Suprapubic skin (tissue), 4 donors: ENCODE measurements at regions not wholly inside any gene's neighbourhood (a gene's known extent, or its start where the extent isn't known, plus 50 kb on each side); places are given as distances from the start of the nearest gene placed in this dataset.
A peak's percentile ranks its signal among the peaks of the same experiment; 100 is the strongest.

Source experiments
- DNase-seq, 2 donors: peaks; one replicate each; pipeline ENCODE4 v3.0.0-alpha.2; 2019; ENCODE audit warnings: low spot score in 2 of 2
- H3K27ac ChIP-seq: fragments of 200-600 bp; sonication (generic); one replicate; pipeline ENCODE4 v1.5.1; 2019
- H3K27me3 ChIP-seq: fragments of 200-600 bp; sonication (generic); one replicate; pipeline ENCODE4 v1.5.1; 2019
- H3K36me3 ChIP-seq: fragments of 200-600 bp; sonication (generic); one replicate; pipeline ENCODE4 v1.5.1; 2019
- H3K4me1 ChIP-seq: fragments of 200-600 bp; sonication (generic); one replicate; pipeline ENCODE4 v1.5.1; 2019
- H3K4me3 ChIP-seq: fragments of 200-600 bp; sonication (generic); one replicate; pipeline ENCODE4 v1.5.1; 2019; ENCODE audit warnings: mild to moderate bottlenecking
- H3K9me3 ChIP-seq: fragments of 200-600 bp; sonication (generic); one replicate; pipeline ENCODE4 v1.5.1; 2019
- EP300 ChIP-seq: sonication (generic); formaldehyde crosslinking; IDR thresholded peaks from one replicate; pipeline ENCODE4 v1.6.1; 2017; ENCODE audit warnings: antibody characterized with exemption
- POLR2A ChIP-seq, 2 donors: fragments of 450-650 bp; IDR thresholded peaks; one replicate each; pipeline ENCODE4 v1.6.1; 2017; ENCODE audit warnings: antibody characterized with exemption in 2 of 2, mild to moderate bottlenecking in 2 of 2, moderate library complexity in 2 of 2
- POLR2AphosphoS5 ChIP-seq, 3 donors: sonication (generic); formaldehyde crosslinking; IDR thresholded peaks; one replicate each; pipeline ENCODE4 v1.6.1; 2017; ENCODE audit warnings: antibody characterized with exemption in 3 of 3
- WGBS: methylation state at CpG from one replicate; pipeline ENCODE4 v1.1.5; 2018; 5-methylcytosine and 5-hydroxymethylcytosine counted together
- TF ChIP-seq, protein P1 (sequence below), 2 donors: fragments of 200-600 bp in 1 of 2; fragments of 450-650 bp in 1 of 2; sonication (generic) in 1 of 2; IDR thresholded peaks; one replicate each; pipeline ENCODE4 v1.5.1; 2016 to 2019; ENCODE audit warnings: antibody characterized with exemption in 2 of 2, mild to moderate bottlenecking in 1 of 2, moderate library complexity in 1 of 2

DNA sequence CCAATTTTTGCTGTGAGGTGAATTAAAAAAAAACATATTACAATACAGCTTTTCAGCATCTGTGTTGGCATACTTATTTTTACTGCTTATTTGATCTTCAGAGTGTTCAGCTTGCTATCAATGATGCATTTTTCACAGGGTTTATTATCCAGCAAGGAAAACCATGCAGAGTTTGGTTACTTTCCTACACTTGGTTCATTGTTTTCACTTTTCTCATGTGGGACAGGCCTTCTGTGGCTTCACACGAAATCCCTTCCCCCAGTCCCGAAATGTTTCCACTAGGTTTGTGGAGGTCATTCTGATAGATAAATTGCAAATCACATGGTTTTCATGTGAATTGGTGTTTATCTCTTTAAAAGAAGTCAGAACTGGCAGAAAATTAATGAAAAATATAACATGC, 205.8 kb downstream of the SPCS3 start:
- no peak overlapping the region for H3K27ac ChIP-seq
- H3K4me1 ChIP-seq: no peaks in the 10 kb centered on the region
- no peaks in the 10 kb centered on the region for H3K9me3 ChIP-seq
- DNase-seq: no peak
- 71% methylated on average over 2 of the region's 2 CpGs for WGBS
- H3K36me3 ChIP-seq: no peaks in the 10 kb centered on the region
- no peak overlapping the region for H3K4me3 ChIP-seq
- TF ChIP-seq POLR2AphosphoS5 (IDR thresholded peaks at IDR 0.05) (no peak), POLR2A (IDR thresholded peaks at IDR 0.05) (no peak), EP300 (no peak)
- TF ChIP-seq, protein P1, sequence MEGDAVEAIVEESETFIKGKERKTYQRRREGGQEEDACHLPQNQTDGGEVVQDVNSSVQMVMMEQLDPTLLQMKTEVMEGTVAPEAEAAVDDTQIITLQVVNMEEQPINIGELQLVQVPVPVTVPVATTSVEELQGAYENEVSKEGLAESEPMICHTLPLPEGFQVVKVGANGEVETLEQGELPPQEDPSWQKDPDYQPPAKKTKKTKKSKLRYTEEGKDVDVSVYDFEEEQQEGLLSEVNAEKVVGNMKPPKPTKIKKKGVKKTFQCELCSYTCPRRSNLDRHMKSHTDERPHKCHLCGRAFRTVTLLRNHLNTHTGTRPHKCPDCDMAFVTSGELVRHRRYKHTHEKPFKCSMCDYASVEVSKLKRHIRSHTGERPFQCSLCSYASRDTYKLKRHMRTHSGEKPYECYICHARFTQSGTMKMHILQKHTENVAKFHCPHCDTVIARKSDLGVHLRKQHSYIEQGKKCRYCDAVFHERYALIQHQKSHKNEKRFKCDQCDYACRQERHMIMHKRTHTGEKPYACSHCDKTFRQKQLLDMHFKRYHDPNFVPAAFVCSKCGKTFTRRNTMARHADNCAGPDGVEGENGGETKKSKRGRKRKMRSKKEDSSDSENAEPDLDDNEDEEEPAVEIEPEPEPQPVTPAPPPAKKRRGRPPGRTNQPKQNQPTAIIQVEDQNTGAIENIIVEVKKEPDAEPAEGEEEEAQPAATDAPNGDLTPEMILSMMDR (IDR thresholded peaks at IDR 0.05): no peak
- no peaks in the 10 kb centered on the region for H3K27me3 ChIP-seq

DNA sequence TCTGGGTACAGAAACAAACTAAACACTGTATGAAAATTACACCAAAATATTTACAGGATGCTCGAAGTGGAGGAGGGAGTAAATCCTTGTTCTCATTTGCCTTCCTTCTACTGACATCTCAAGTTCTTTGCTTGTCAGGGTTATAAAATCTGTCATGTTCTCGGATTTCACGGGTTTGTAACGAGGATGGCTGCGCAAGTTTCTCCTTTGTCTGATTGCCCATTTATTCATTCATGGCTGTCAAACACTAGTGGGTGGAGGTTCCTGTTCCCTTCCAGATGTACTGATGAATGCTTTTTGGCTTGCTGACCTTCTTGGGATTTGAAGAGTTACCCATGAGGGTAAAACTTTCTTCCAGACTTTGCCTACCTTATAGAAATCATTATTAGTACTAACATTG, 206.9 kb downstream of the SPCS3 start:
- Histone ChIP-seq H3K36me3 (no peaks in the 10 kb centered on the region), H3K27ac (no peak overlapping the region), H3K27me3 (no peaks in the 10 kb centered on the region), H3K4me1 (no peaks in the 10 kb centered on the region), H3K9me3 (no peaks in the 10 kb centered on the region), H3K4me3 (no peak overlapping the region)
- no peak for TF ChIP-seq POLR2AphosphoS5 (IDR thresholded peaks at IDR 0.05)
- TF ChIP-seq POLR2A (IDR thresholded peaks at IDR 0.05): no peak
- TF ChIP-seq, protein P1 (IDR thresholded peaks at IDR 0.05): no peak
- no peak for TF ChIP-seq EP300
- no peak for DNase-seq
- WGBS: 12% methylated on average over 5 of the region's 5 CpGs

DNA sequence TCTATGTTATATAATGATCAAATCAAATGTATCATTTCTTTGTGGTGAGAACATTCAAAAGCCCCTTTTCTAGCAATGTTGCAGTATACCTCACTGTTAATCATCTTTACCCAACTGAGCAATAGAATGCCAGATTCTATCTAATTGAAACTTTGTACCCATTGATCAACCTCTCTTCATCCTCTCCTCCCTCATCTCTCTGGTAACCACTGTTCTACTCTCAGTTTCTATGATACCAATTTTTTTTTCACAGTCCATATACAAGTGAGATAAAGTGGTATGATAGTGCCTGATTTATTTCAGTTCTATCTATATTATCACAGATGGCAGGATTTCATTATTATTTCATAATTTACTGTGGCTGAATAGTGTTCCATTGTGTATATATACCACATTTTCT, 209.8 kb downstream of the SPCS3 start:
- Histone ChIP-seq H3K4me3 (no peak overlapping the region), H3K4me1 (no peaks in the 10 kb centered on the region), H3K36me3 (no peaks in the 10 kb centered on the region), H3K9me3 (no peaks in the 10 kb centered on the region), H3K27me3 (no peaks in the 10 kb centered on the region), H3K27ac (no peak overlapping the region)
- no peak for DNase-seq
- TF ChIP-seq POLR2AphosphoS5 (IDR thresholded peaks at IDR 0.05) (no peak), POLR2A (IDR thresholded peaks at IDR 0.05) (no peak), EP300 (no peak)
- TF ChIP-seq, protein P1 (IDR thresholded peaks at IDR 0.05): no peak

DNA sequence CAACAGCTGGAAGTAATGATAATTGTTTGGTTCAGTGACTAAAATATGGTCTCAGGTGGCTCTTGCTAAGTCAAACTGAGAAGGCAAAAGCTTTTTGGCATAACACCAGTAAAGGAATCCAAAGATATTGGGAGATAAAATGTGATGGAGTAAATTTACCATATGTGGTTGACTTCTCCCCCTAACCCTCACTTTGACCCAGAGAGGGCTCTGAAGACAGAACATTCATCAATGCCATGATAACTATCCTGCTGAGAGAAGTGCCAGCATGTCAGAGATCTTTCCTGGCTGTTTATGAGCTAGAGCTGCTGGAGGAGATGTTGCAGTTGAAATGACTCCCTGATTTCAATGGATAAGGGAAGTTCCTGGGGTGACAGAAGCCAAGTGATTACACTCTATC, 213.4 kb downstream of the SPCS3 start:
- DNase-seq: no peak
- no peaks in the 10 kb centered on the region for H3K4me1 ChIP-seq
- no peak overlapping the region for H3K4me3 ChIP-seq
- H3K9me3 ChIP-seq: no peaks in the 10 kb centered on the region
- no peaks in the 10 kb centered on the region for H3K36me3 ChIP-seq
- H3K27ac ChIP-seq: no peak overlapping the region
- TF ChIP-seq EP300 (no peak), POLR2AphosphoS5 (IDR thresholded peaks at IDR 0.05) (no peak), POLR2A (IDR thresholded peaks at IDR 0.05) (no peak)
- TF ChIP-seq, protein P1 (IDR thresholded peaks at IDR 0.05): no peak
- no peaks in the 10 kb centered on the region for H3K27me3 ChIP-seq

DNA sequence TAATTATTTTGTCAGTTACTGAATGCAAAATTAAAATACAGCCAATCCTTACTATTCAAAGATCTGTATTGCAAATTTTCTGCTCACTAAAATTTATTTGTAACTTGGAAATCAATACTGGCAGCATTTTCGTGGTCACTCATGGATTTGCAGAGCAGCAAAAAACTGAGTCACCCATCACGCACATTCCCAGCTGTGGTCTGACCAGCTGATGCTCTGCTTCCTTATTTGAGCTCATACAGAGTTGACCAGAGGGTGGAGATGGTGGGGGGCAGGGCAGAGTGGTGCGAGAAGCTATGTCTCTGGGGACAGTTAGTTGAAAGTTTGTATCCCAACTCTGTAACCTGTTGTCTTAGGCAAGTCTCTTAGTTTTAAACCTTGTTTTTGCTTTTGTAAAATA, 214.8 kb downstream of the SPCS3 start:
- DNase-seq: no peak
- no peaks in the 10 kb centered on the region for H3K9me3 ChIP-seq
- no peaks in the 10 kb centered on the region for H3K36me3 ChIP-seq
- H3K27ac ChIP-seq: no peak overlapping the region
- no peak overlapping the region for H3K4me3 ChIP-seq
- no peaks in the 10 kb centered on the region for H3K4me1 ChIP-seq
- H3K27me3 ChIP-seq: no peaks in the 10 kb centered on the region
- no peak for TF ChIP-seq EP300
- WGBS: 86% methylated on average over 3 of the region's 3 CpGs

DNA sequence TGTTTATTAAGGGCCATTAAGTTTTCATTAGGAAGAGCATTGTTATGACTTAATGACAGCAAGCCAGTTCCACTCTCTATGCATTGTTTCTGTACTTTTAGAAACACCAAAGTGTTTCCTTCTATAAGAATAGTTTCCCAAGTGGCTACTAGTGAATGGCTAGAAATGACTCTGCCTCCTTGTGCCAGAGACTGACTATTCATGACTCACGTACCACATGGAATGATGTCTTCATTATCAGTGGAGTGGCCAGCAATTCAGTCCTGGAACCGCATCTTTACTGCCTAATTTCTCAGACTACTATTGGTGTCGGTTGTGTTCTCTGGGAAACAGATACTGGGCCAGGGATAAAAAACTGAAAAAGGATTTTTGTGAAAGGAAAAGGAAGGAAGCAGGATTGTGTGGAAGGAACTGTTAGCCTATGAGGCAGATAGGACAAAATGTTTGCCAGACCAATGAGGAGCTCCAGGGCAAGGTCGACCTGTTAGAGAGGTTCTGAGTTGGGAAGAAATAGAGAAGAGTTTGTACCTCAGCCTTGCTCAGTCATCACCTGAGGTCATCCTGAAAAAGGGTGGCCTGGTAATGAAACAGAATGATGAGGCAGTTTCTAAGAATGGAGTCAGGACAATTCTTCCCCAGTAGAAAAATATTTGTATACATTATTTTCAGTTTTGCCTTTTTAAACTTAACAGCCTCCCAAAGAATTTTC, 218.6 kb downstream of the SPCS3 start:
- no peaks in the 10 kb centered on the region for H3K9me3 ChIP-seq
- no peak overlapping the region for H3K4me3 ChIP-seq
- no peaks in the 10 kb centered on the region for H3K4me1 ChIP-seq
- peak overlapping the region; percentile 12 for H3K27ac ChIP-seq
- no peaks in the 10 kb centered on the region for H3K36me3 ChIP-seq
- DNase-seq: no peak
- 57% methylated on average over 4 of the region's 4 CpGs for WGBS
- TF ChIP-seq, protein P1 (IDR thresholded peaks at IDR 0.05): no peak
- TF ChIP-seq POLR2A (IDR thresholded peaks at IDR 0.05): no peak
- no peak for TF ChIP-seq EP300
- no peak for TF ChIP-seq POLR2AphosphoS5 (IDR thresholded peaks at IDR 0.05)
- no peaks in the 10 kb centered on the region for H3K27me3 ChIP-seq
